Epithelial cell of esophagus (primary cell): ENCODE measurements at regions not wholly inside any gene's neighbourhood (a gene's known extent, or its start where the extent isn't known, plus 50 kb on each side); places are given as distances from the start of the nearest gene placed in this dataset.

Source experiments
- DNase-seq: peaks from one replicate; pipeline ENCODE4 v3.0.0; 2010; ENCODE audit warnings: low read depth
- H3K4me3 ChIP-seq: 2 replicates; pipeline ENCODE4 v1.5.1; 2011; ENCODE audit warnings: mild to moderate bottlenecking, low read length, control low read depth
- CTCF ChIP-seq: IDR thresholded peaks from 2 replicates; pipeline ENCODE4 v1.5.1; 2011; ENCODE audit warnings: low read depth, mild to moderate bottlenecking, low read length, control low read depth, inconsistent platforms; ENCODE audit not compliant: insufficient read depth; ENCODE audit errors: missing control alignments

GRCh38 chr4:23741681-23742191 is 148.1 kb downstream of the PPARGC1A start:
- no peak for DNase-seq
- no peak overlapping the region for H3K4me3 ChIP-seq
- TF ChIP-seq CTCF, result no peak

GRCh38 chr4:23737571-23737970 is 152.3 kb downstream of the PPARGC1A start:
- no peak for DNase-seq
- TF ChIP-seq CTCF, result no peak
- no peak overlapping the region for H3K4me3 ChIP-seq

GRCh38 chr4:23736466-23736865 is 153.4 kb downstream of the PPARGC1A start:
- no peak for TF ChIP-seq CTCF
- no peak for DNase-seq
- no peak overlapping the region for H3K4me3 ChIP-seq

- DNase-seq, result no peak
- no peak overlapping the region for H3K4me3 ChIP-seq
- no peak for TF ChIP-seq CTCF
These were observed 155.8 kb downstream of the PPARGC1A start for GRCh38 chr4:23734000-23734399.

GRCh38 chr4:23733476-23733875 is 156.4 kb downstream of the PPARGC1A start:
- H3K4me3 ChIP-seq, result no peak overlapping the region
- no peak for TF ChIP-seq CTCF
- no peak for DNase-seq

GRCh38 chr4:23730998-23731397 is 158.8 kb downstream of the PPARGC1A start:
- no peak overlapping the region for H3K4me3 ChIP-seq
- no peak for TF ChIP-seq CTCF
- DNase-seq, result no peak

GRCh38 chr4:23728971-23729370 is 160.9 kb downstream of the PPARGC1A start:
- TF ChIP-seq CTCF, result no peak
- H3K4me3 ChIP-seq, result no peak overlapping the region
- no peak for DNase-seq
